SK-N-SH (cell line): ENCODE measurements at regions not wholly inside any gene's neighbourhood (a gene's known extent, or its start where the extent isn't known, plus 50 kb on each side); places are given as distances from the start of the nearest gene placed in this dataset.

Experiments
- CTCF ChIA-PET: fragments of 300-600, 350-600 bp; formaldehyde crosslinking; extraction: SDS; loops from one replicate; lab custom pipeline; 2021; lab: Yijun Ruan, JAX
- POLR2A ChIA-PET: fragments of 350-600 bp; sonication (Branson Sonifier 250); formaldehyde crosslinking; extraction: SDS; loops from one replicate; lab custom pipeline; 2020; ENCODE audit warnings: antibody characterized with exemption, inconsistent platforms; lab: Yijun Ruan, JAX
- DNase-seq: peaks from one replicate; pipeline ENCODE4 v3.0.0; 2012
- H2AFZ ChIP-seq: fragments of 200-600 bp; sonication (generic); 2 replicates; pipeline ENCODE4 v1.8.1; 2016; ENCODE audit warnings: antibody characterized with exemption, mild to moderate bottlenecking, low read depth
- H3F3A ChIP-seq: fragments of 200-600 bp; sonication (generic); replicated peaks from 2 replicates; pipeline ENCODE3; 2016; ENCODE audit warnings: antibody characterized with exemption, mild to moderate bottlenecking; ENCODE audit not compliant: insufficient read depth
- H3K27ac ChIP-seq, 2 experiments: fragments of 200-500 bp in 1 of 2; fragments of 200-600 bp in 1 of 2; sonication (Bioruptor generic) in 1 of 2; sonication (generic), shearing (Covaris generic) in 1 of 2; 2 replicates each; pipeline versions ENCODE4 v1.5.1 to v1.6.1; 2014 to 2016; ENCODE audit warnings: low read depth in 2 of 2, inconsistent platforms in 1 of 2, low read length in 1 of 2, mild to moderate bottlenecking in 1 of 2, mixed read lengths in 1 of 2
- H3K27me3 ChIP-seq: fragments of 200-600 bp; sonication (generic), shearing (Covaris generic); 2 replicates; pipeline ENCODE4 v1.6.1; 2016; ENCODE audit warnings: mixed run types; ENCODE audit not compliant: insufficient read depth
- H3K36me3 ChIP-seq, 2 experiments: fragments of 200-500 bp in 1 of 2; fragments of 200-600 bp in 1 of 2; sonication (Bioruptor generic) in 1 of 2; sonication (generic) in 1 of 2; replicated peaks in 1 of 2; 2 replicates each; pipeline versions ENCODE3 to v1.5.1; 2014 to 2016; ENCODE audit warnings: low read length in 1 of 2, mild to moderate bottlenecking in 1 of 2; ENCODE audit not compliant: insufficient read depth in 2 of 2, control insufficient read depth in 1 of 2
- H3K4me1 ChIP-seq, 2 experiments: fragments of 200-500 bp in 1 of 2; fragments of 200-600 bp in 1 of 2; sonication (Bioruptor generic) in 1 of 2; sonication (generic), shearing (Covaris generic) in 1 of 2; 2 replicates each; pipeline versions ENCODE4 v1.5.1 to v1.6.1; 2014 to 2016; ENCODE audit warnings: low read depth in 1 of 2, low read length in 1 of 2, mixed run types in 1 of 2; ENCODE audit not compliant: insufficient read depth in 2 of 2, control insufficient read depth in 1 of 2
- H3K4me2 ChIP-seq: fragments of 200-600 bp; sonication (generic), shearing (Covaris generic); 2 replicates; pipeline ENCODE4 v1.6.1; 2017; ENCODE audit warnings: mixed run types
- H3K4me3 ChIP-seq, 2 experiments: fragments of 200-500 bp in 1 of 2; fragments of 200-600 bp in 1 of 2; sonication (Bioruptor generic) in 1 of 2; sonication (generic), shearing (Covaris generic) in 1 of 2; 2 replicates each; pipeline versions ENCODE4 v1.5.1 to v1.8.1; 2014 to 2016; ENCODE audit warnings: low read depth in 2 of 2, inconsistent platforms in 1 of 2, low read length in 1 of 2, mild to moderate bottlenecking in 1 of 2, mixed read lengths in 1 of 2, moderate library complexity in 1 of 2
- H3K79me2 ChIP-seq: fragments of 200-600 bp; sonication (generic); 2 replicates; pipeline ENCODE4 v1.8.1; 2017; ENCODE audit warnings: mild to moderate bottlenecking; ENCODE audit not compliant: insufficient read depth
- H3K9ac ChIP-seq: fragments of 200-600 bp; sonication (generic); 2 replicates; pipeline ENCODE4 v1.6.1; 2017; ENCODE audit warnings: mixed run types
- H3K9me2 ChIP-seq: fragments of 200-600 bp; sonication (generic); 2 replicates; pipeline ENCODE4 v1.6.1; 2017; ENCODE audit warnings: mixed run types
- H3K9me3 ChIP-seq: fragments of 200-600 bp; sonication (generic); 2 replicates; pipeline ENCODE4 v1.6.1; 2017; ENCODE audit warnings: mixed run types, mild to moderate bottlenecking, moderate library complexity
- H4K20me1 ChIP-seq: fragments of 200-600 bp; sonication (generic); 2 replicates; pipeline ENCODE4 v1.6.1; 2017; ENCODE audit warnings: mild to moderate bottlenecking, mixed run types; ENCODE audit not compliant: insufficient read depth
- CHD2 ChIP-seq: fragments of 150-350 bp; IDR thresholded peaks from 2 replicates; pipeline ENCODE4 v1.6.1; 2018; ENCODE audit warnings: low read length; ENCODE audit not compliant: partially characterized antibody
- EP300 ChIP-seq, 2 experiments: IDR thresholded peaks; 2 replicates each; pipeline versions ENCODE4 v1.4.0 to v1.6.1; 2012; ENCODE audit warnings: borderline replicate concordance in 1 of 2, low read depth in 1 of 2, low read length in 1 of 2
- FOSL2 ChIP-seq: IDR thresholded peaks from 2 replicates; pipeline ENCODE4 v1.4.0; 2012; ENCODE audit warnings: low read depth, mild to moderate bottlenecking, moderate library complexity, borderline replicate concordance
- FOXJ3 ChIP-seq: sonication (generic); formaldehyde crosslinking; IDR thresholded peaks from 2 replicates; pipeline ENCODE4 v1.5.1; 2020; ENCODE audit warnings: mild to moderate bottlenecking, missing genetic modification reagents
- FOXM1 ChIP-seq: IDR thresholded peaks from 2 replicates; pipeline ENCODE4 v1.4.0; 2012; ENCODE audit warnings: low read depth, mild to moderate bottlenecking
- GABPA ChIP-seq: IDR thresholded peaks from 2 replicates; pipeline ENCODE4 v1.4.0; 2012; ENCODE audit warnings: low read depth, mild to moderate bottlenecking
- GATA2 ChIP-seq: sonication (generic); formaldehyde crosslinking; IDR thresholded peaks from 2 replicates; pipeline ENCODE4 v1.5.0; 2020; ENCODE audit warnings: mild to moderate bottlenecking, missing genetic modification reagents
- IRF3 ChIP-seq: fragments of 150-350 bp; IDR thresholded peaks from 2 replicates; pipeline ENCODE4 v1.6.1; 2016; ENCODE audit warnings: mild to moderate bottlenecking, low read depth, low read length
- MAX ChIP-seq: IDR thresholded peaks from 2 replicates; pipeline ENCODE4 v1.4.0; 2012; ENCODE audit warnings: low read depth
- MEF2A ChIP-seq: IDR thresholded peaks from 2 replicates; pipeline ENCODE4 v1.4.0; 2012; ENCODE audit warnings: low read depth, borderline replicate concordance
- MXI1 ChIP-seq: IDR thresholded peaks from 2 replicates; pipeline ENCODE4 v1.6.1; 2012; ENCODE audit warnings: mild to moderate bottlenecking, low read depth, low read length, improper control_type of control experiment
- NFIC ChIP-seq: IDR thresholded peaks from 2 replicates; pipeline ENCODE4 v1.4.0; 2012; ENCODE audit warnings: borderline replicate concordance
- NRF1 ChIP-seq: IDR thresholded peaks from 2 replicates; pipeline ENCODE4 v1.6.1; 2012; ENCODE audit warnings: low read depth, mild to moderate bottlenecking, low read length
- RAD21 ChIP-seq: IDR thresholded peaks from 2 replicates; pipeline ENCODE4 v1.6.1; 2012; ENCODE audit warnings: mild to moderate bottlenecking, low read length
- RCOR1 ChIP-seq: fragments of 150-350 bp; IDR thresholded peaks from 2 replicates; pipeline ENCODE4 v1.6.1; 2017; ENCODE audit warnings: antibody characterized with exemption, low read length
- RFX5 ChIP-seq: IDR thresholded peaks from 2 replicates; pipeline ENCODE4 v1.6.1; 2012; ENCODE audit warnings: mild to moderate bottlenecking, improper control_type of control experiment, low read length
- RXRA ChIP-seq: IDR thresholded peaks from 2 replicates; pipeline ENCODE4 v1.4.0; 2012; ENCODE audit warnings: low read depth, mild to moderate bottlenecking, borderline replicate concordance
- SIN3A ChIP-seq: IDR thresholded peaks from 2 replicates; pipeline ENCODE4 v1.6.1; 2012; ENCODE audit warnings: low read depth, mild to moderate bottlenecking, low read length, moderate library complexity, borderline replicate concordance
- TCF12 ChIP-seq: IDR thresholded peaks from 2 replicates; pipeline ENCODE4 v1.4.0; 2012
- TEAD4 ChIP-seq: IDR thresholded peaks from 2 replicates; pipeline ENCODE4 v1.4.0; 2012; ENCODE audit warnings: mild to moderate bottlenecking, borderline replicate concordance; ENCODE audit not compliant: insufficient read depth
- USF1 ChIP-seq: IDR thresholded peaks from 2 replicates; pipeline ENCODE4 v1.4.0; 2012; ENCODE audit warnings: low read depth, borderline replicate concordance
- USF2 ChIP-seq: fragments of 150-350 bp; IDR thresholded peaks from 2 replicates; pipeline ENCODE4 v1.6.1; 2017; ENCODE audit warnings: antibody characterized with exemption, low read length, low read depth, borderline replicate concordance
- ZBTB33 ChIP-seq: IDR thresholded peaks from 2 replicates; pipeline ENCODE4 v1.4.0; 2012; ENCODE audit warnings: low read depth, borderline replicate concordance
- WGBS: methylation state at CpG from one replicate; pipeline ENCODE4 v1.1.6; 2017; ENCODE audit warnings: low lambda C conversion rate; 5-methylcytosine and 5-hydroxymethylcytosine counted together

- Histone ChIP-seq H3F3A (peaks cover 9% of the 10 kb centered on the region), H3K27me3 (no peaks in the 10 kb centered on the region), H3K27ac (no peak overlapping the region), H3K4me3 (no peak overlapping the region), H2AFZ (no peak overlapping the region), H3K4me1 (peaks cover 4 to 16% of the 10 kb centered on the region in 2 experiments), H3K36me3 (no peaks in the 10 kb centered on the region), H4K20me1 (no peaks in the 10 kb centered on the region), H3K9me3 (no peaks in the 10 kb centered on the region), H3K9me2 (no peaks in the 10 kb centered on the region), H3K9ac (no peak overlapping the region), H3K79me2 (no peaks in the 10 kb centered on the region), H3K4me2 (no peak overlapping the region)
- ChIA-PET POLR2A (no interaction called here), CTCF (interaction anchor here (0.9 to 2.0 kb wide), 2 partner anchors 10 to 114 kb away, joined by 4 to 5 read pairs; no protein-coding TSS in a partner anchor)
- DNase-seq = no peak
- 81% methylated on average over 1 of the region's 1 CpG for WGBS
- TF ChIP-seq GABPA = no peak
- TF ChIP-seq MXI1 = no peak
- no peak for TF ChIP-seq TCF12
- TF ChIP-seq NRF1 = no peak
- TF ChIP-seq USF2 = no peak
- no peak for TF ChIP-seq FOXM1
- TF ChIP-seq FOXJ3 (CRISPR knock-in tag) = no peak
- no peak for TF ChIP-seq IRF3
- no peak for TF ChIP-seq SIN3A
- TF ChIP-seq RAD21 = no peak
- no peak for TF ChIP-seq FOSL2
- no peak for TF ChIP-seq MEF2A
- no peak for TF ChIP-seq RCOR1
- no peak for TF ChIP-seq NFIC
- TF ChIP-seq RXRA = no peak
- no peak for TF ChIP-seq EP300 (IDR thresholded peaks at IDR 0.05; ENCODE audit: borderline replicate concordance in 1 of 2, low read depth in 1 of 2, low read length in 1 of 2)
- TF ChIP-seq GATA2 (CRISPR knock-in tag) = no peak
- TF ChIP-seq TEAD4 = no peak
Observed at GRCh38 chr3:150069633-150070032, 98.9 kb upstream of the PFN2 start.

GRCh38 chr3:150069154-150069527 lies 98.4 kb upstream of the PFN2 start:
- Histone ChIP-seq H3K4me2 (no peak overlapping the region), H3K4me1 (peaks cover 4 to 11% of the 10 kb centered on the region in 2 experiments), H3K9ac (no peak overlapping the region), H3K9me3 (no peaks in the 10 kb centered on the region), H3F3A (peaks cover 9% of the 10 kb centered on the region), H3K4me3 (no peak overlapping the region), H3K36me3 (no peaks in the 10 kb centered on the region), H2AFZ (no peak overlapping the region), H4K20me1 (no peaks in the 10 kb centered on the region), H3K27me3 (no peaks in the 10 kb centered on the region), H3K9me2 (no peaks in the 10 kb centered on the region), H3K27ac (no peak overlapping the region), H3K79me2 (no peaks in the 10 kb centered on the region)
- POLR2A ChIA-PET = no interaction called here
- no peak for DNase-seq
- WGBS = 33% methylated on average over 1 of the region's 1 CpG
- CTCF ChIA-PET = interaction anchor here (0.9 to 2.0 kb wide), 2 partner anchors 10 to 115 kb away, joined by 4 to 5 read pairs; no protein-coding TSS in a partner anchor
- TF ChIP-seq ZBTB33 (no peak), NRF1 (no peak), GATA2 (CRISPR knock-in tag) (no peak), MXI1 (no peak), MEF2A (no peak), MAX (no peak), FOXJ3 (CRISPR knock-in tag) (no peak), EP300 (IDR thresholded peaks at IDR 0.05; ENCODE audit: borderline replicate concordance in 1 of 2, low read depth in 1 of 2, low read length in 1 of 2) (no peak), TEAD4 (no peak), CHD2 (no peak), USF1 (no peak), RAD21 (no peak), FOSL2 (no peak), RFX5 (no peak), GABPA (no peak), RXRA (no peak)
